CMK (cell line): ENCODE measurements at regions not wholly inside any gene's neighbourhood (a gene's known extent, or its start where the extent isn't known, plus 50 kb on each side); places are given as distances from the start of the nearest gene placed in this dataset.
"Not testable (repeated sequence)": the region's sequence is repeated elsewhere in the genome, so short reads cannot be mapped to it uniquely, and the experiment has no call there.

Source experiments
- DNase-seq: peaks from one replicate; pipeline ENCODE4 v3.0.0-alpha.2; 2010; ENCODE audit warnings: low read depth

GRCh38 chr4:10816571-10816970, 132.0 kb upstream of the CLNK start:
- no peak for DNase-seq

DNA sequence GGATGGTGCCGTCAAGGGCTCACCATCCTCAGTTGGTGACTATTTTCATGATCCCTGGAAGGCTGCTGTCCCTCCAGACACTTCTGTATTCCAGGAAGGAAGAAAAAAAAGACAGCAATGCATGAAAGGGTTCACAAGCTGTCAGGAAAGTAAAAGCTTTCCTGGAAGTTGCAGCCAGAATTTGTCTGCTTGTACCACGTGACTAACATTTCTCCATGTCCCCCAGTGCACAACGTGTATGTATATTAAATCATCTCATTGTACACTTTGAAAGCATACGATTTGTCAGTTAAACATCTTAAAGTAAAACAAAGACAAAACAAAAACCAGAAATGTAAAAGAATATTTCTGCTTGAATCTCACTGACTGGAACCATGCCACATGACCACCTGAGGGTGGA, 127.4 kb upstream of the CLNK start:
- DNase-seq, result no peak

DNA sequence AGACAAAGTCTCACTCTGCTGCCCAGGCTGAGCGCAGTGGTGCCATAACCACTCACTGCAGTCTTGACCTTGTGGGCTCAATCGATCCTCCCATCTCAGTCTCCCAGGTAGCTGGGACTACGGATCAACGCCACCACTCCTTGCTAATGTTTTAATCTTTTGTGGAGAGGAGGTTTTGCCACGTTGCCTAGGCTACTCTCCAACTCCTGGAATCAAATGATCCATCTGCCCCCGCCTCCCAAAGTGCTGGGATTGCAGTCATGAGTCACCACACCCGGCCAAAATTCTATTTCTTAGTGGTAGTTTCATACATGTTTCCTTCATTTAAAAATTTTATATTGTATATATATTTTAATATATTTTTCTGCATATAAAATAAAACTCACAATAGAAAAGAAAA, 125.8 kb upstream of the CLNK start:
- no peak for DNase-seq

- DNase-seq, result no peak
Observed at GRCh38 chr4:10809905-10810304, 125.3 kb upstream of the CLNK start.

GRCh38 chr4:10808591-10808990, 124.0 kb upstream of the CLNK start:
- no peak for DNase-seq

- no peak for DNase-seq
Observed at GRCh38 chr4:10806953-10807645, 122.5 kb upstream of the CLNK start.

- DNase-seq, result no peak
Observed at GRCh38 chr4:10803713-10804343, 119.3 kb upstream of the CLNK start.

DNA sequence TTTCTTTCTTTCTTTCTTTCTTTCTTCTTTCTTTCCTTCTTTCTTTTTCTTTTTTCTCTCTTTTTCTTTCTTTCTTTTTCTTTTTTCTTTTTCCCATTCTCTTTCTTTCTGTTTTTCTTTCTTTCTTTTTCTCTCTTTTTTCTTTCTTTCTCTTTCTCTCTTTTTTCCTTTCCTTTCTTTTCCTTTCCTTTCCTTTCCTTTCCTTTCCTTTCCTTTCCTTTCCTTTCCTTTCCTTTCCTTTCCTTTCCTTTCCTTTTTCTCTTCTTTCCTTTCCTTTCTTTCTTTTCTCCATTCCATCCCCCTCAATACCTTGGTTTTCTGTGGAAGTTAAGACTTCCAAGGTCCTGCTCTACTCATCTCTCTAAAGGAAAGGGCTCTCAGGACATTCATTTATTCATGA, 102.8 kb upstream of the CLNK start:
- DNase-seq, result no peak

GRCh38 chr4:10784621-10785020, 100.1 kb upstream of the CLNK start:
- no peak for DNase-seq

DNA sequence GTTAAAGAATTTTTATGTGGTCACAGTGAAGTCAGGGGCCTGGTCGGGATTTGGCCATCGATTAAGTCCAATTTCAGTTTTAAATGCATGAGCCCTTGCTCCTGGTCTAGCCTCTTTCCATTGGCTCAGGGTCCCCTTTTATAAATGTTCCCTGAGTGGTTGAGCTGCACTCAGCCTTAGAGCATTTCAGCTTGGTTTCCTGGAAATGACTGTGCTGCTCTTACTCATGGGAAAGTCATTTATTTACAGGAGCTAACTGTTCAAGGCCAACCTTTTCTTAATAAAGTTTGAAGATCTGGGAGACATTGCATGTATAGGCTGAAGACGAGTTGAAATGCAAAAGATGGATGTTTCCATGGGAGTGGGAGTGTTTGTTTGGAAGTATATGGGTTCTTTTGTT, 98.8 kb upstream of the CLNK start:
- no peak for DNase-seq

- DNase-seq, result no peak
Observed at GRCh38 chr4:10781805-10782204, 97.2 kb upstream of the CLNK start.

DNA sequence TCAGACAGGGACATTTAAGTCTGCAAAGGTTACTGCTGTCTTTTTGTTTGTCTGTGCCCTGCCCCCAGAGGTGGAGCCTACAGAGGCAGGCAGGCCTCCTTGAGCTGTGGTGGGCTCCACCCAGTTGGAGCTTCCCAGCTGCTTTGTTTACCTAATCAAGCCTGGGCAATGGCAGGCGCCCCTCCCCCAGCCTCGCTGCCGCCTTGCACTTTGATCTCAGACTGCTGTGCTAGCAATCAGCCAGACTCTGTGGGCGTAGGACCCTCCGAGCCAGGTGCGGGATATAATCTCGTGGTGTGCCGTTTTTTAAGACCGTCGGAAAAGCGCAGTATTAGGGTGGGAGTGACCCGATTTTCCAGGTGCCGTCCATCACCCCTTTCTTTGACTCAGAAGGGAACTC, 96.2 kb upstream of the CLNK start:
- DNase-seq, result not testable (repeated sequence)

GRCh38 chr4:10775132-10775531, 90.6 kb upstream of the CLNK start:
- DNase-seq, result not testable (repeated sequence)

- no peak for DNase-seq
Observed at GRCh38 chr4:10773656-10774055, 89.1 kb upstream of the CLNK start.

DNA sequence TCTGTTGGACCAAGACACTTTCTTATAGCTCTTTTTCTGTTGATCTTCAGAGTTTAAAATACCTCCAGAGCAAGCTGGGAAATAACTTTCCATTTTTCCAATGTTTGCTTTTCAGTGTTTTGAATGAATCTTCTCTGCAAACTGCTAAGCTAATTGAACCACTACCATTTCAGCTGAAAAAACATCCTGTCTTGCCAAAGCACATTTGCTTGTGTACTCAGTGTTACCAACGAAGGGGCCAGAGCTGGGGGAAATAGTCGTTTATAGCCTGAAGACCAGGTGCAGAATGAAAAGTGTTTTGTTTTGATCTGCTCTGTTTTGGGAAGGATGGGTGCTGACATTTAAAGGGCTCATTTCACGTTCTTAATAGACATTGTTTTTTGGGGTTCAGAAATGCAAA, 88.4 kb upstream of the CLNK start:
- DNase-seq, result no peak

DNA sequence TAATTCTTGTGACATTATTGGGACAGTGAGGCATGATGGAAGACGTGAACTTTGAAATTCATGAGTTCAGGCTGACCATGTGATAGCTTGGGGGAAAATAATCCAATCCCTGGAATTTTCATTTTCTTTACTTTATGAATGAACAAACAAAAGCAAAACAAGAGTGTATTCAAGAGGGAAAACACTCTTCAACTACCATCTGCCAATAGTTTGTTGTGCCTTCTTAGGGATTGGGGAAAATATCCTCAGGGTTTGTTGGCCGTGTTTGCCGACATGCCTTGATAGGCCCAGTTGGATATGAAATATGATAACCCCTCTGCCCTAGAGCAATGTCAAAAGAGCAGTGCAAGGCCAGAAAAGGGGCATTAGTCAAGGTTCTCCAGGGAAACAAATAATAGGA, 80.8 kb upstream of the CLNK start:
- no peak for DNase-seq

DNA sequence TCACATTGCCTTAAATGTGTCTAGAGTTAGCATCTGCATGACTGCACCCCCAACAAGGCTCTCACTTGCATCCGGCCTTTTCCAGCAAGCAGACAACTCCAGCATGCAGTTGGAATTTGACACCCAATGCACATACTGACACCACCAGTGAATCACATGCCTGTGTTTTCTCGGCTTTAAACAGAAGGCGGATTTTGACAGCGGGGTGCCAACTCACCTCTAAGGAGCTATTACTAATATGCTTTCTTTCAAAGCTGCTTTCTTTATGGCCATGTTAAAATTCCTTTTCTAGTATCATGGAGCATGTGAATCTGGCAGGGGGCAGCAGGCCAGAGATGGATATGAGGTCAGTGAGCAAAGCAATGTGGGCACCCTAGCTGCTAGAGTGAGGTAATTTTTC, 78.0 kb upstream of the CLNK start:
- no peak for DNase-seq

DNA sequence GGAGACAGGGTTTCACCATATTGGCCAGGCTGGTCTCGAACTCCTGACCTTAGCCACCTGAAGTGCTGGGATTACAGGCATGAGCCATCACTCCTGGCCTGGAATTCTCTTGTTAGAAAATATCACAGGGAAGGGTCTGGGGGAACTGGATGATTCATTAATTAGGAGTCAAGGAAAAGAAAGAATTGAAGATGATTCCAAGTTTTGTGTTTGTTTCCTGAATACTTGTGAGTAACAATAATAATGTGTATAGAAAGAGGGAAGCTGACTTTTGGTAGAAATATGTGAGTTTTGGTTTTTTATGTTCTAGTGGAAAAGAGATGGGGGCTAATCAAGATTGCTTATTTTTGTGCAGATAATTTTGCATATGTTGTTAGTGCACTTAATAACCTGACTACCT, 77.3 kb upstream of the CLNK start:
- no peak for DNase-seq

- DNase-seq, result no peak
Observed at GRCh38 chr4:10760086-10760485, 75.5 kb upstream of the CLNK start.

- no peak for DNase-seq
Observed at GRCh38 chr4:10758906-10759305, 74.3 kb upstream of the CLNK start.

DNA sequence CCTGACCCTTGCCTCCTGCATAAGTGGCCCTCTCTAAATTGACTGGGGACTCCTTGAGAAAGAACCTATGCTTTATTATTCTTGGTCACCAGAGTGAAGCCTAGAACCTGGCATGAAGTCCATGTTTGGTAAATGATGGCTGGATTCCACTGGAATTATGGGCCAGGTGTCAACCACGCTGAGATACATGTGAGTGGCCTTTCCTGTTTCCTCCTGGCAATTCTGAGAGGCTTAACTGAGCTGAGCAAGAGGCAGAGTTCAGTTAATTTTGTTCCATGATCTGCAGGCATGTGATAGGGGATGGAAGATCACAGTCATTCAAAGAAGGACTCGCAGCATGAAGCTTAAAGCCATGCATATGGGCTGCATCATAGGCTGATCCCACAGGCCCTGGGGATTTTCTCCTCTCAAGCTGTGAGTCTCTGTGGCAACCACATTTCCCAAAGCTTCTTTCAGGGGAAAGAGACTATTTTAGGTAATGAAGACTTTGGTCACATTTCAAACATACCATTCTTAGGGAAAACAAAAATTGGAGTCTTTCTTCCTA, 69.4 kb upstream of the CLNK start:
- DNase-seq, result no peak

DNA sequence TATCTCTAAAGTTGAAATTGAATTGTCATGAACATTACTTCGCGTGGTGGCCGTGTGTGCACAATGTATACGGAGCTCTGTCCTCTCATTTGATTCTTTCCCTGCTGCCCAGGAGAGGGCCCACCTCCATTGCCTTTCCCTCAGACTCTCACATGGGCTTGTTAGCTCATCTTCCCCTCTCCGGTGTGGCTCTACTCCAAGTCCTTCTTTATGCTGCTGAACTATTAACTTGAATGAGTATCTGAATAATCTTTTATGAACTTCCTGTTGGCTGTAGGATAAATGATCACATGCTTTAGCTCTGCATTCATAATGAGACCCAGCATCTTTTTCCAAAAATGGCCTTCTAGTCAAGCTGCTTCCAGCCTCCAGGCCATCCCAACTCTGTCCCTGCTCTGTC, 68.8 kb upstream of the CLNK start:
- DNase-seq, result no peak

GRCh38 chr4:10750714-10751113, 66.1 kb upstream of the CLNK start:
- DNase-seq, result no peak

DNA sequence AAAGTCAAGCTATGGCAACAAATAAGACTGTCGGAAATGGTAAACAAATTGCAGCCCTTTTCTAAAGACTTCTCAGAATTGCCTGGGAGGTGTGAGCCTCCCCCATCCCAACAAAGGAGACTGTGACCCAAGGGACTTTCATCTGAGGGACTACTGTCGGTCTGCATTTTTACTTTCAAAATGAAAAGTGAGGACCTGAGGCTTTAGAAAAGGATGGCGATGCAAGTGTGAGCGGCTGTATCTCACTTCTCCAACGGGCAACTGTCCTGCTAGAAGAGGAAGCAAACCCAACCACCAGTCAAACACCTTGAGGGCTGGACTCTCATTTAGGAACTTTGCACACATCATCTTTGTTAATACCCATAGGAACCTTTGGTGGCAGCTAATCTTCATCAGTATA, 62.6 kb upstream of the CLNK start:
- no peak for DNase-seq
